ENCODE measurements at regions not wholly inside any gene's neighbourhood (a gene's known extent, or its start where the extent isn't known, plus 50 kb on each side); places are given as distances from the start of the nearest gene placed in this dataset.

DNA sequence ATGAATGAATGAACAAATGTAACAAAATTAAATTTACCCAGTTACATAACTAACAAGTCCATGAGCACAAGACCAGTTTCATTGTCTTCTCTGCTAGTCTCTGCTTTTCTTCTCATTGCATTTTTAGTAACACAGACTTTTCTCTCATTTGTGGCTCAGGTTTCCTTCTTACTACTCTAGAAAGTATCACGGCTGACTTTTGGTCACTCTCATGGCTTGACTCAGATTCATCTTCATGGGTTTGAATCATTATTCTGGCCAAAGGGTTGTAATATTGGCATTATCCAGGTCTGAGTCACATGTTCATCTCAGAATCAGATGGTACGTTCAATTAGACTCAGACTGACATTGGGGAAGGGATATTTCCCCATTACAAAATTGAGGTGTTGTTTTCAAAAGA is 121.5 kb upstream of the SATB1 start:
- TF ChIP-seq, protein P1, sequence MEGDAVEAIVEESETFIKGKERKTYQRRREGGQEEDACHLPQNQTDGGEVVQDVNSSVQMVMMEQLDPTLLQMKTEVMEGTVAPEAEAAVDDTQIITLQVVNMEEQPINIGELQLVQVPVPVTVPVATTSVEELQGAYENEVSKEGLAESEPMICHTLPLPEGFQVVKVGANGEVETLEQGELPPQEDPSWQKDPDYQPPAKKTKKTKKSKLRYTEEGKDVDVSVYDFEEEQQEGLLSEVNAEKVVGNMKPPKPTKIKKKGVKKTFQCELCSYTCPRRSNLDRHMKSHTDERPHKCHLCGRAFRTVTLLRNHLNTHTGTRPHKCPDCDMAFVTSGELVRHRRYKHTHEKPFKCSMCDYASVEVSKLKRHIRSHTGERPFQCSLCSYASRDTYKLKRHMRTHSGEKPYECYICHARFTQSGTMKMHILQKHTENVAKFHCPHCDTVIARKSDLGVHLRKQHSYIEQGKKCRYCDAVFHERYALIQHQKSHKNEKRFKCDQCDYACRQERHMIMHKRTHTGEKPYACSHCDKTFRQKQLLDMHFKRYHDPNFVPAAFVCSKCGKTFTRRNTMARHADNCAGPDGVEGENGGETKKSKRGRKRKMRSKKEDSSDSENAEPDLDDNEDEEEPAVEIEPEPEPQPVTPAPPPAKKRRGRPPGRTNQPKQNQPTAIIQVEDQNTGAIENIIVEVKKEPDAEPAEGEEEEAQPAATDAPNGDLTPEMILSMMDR (conservative IDR thresholded peaks at IDR 0.05), result no peak
- no peak overlapping the region for H3K27ac ChIP-seq

DNA sequence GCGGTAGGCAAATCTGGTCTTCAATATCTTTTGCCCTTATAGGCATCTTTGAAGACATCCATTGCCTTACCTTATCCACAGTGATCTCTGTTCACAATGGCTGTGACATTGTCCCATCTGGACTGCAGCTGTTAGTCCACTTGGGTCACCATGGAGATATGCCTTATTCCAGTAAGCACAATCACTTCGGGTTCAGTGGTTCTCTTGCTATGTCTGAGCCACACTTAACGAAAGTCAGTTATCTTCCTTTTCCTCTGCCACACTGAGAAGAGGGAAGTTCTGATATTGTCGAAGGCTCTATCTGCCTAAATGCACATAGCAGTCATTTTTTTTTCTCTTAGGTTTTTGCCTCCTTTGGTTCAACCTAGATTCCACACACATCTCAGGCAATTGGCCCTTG is 119.0 kb upstream of the SATB1 start:
- no peak overlapping the region for H3K27ac ChIP-seq
- TF ChIP-seq, protein P1 (conservative IDR thresholded peaks at IDR 0.05), result no peak

DNA sequence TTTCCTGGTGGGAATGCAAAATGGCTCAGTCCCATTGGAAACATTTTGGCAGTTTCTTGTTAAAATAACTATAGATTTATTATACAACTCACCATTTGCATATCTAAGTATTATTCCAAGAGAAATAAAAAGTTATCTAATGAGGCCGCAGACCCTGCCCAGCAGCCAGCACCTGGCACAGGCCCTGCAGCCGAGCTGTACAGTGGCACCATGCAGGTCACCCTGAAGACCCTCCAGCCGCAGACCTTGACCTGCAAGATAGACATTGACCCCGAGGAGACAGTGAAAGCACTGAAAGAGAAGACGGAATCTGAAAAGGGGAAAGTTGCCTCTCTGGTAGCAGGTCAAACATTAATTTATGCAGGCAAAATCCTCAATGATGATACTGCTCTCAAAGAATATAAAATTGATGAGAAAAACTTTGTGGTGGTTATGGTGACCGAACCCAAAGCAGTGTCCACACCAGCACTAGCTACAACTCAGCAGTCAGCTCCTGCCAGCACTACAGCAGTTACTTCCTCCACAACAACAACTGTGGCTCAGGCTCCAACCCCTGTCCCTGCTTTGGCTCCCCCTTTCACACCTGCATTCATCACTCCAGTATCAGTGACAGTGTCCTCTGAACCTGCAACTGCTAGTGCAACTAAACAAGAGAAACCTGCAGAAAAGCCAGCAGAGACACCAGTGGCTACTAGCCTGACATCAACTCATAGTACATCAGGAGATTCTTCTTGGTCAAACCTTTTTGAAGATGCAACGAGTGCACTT is 113.5 kb upstream of the SATB1 start:
- TF ChIP-seq, protein P1 (conservative IDR thresholded peaks at IDR 0.05), result no peak
- no peak overlapping the region for H3K27ac ChIP-seq

DNA sequence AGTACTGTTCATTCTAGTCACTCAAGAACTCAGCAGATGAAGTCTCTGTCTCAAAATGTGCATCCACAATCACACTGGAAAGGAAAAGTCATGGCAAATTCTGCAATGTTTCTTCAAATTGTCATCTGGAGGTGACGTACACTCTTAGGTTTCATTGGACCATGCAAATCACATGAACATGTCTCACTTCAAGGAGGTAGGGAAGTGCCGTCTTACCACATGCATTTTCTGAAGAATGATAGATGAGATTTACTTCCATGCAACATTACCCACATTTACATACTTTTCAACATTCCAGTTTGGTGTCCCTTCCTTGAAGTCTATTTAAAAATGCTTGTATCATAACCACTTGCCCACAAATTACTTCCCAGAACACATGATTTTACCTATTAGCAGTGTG is 107.9 kb upstream of the SATB1 start:
- TF ChIP-seq, protein P1 (conservative IDR thresholded peaks at IDR 0.05), result no peak
- H3K27ac ChIP-seq, result no peak overlapping the region

DNA sequence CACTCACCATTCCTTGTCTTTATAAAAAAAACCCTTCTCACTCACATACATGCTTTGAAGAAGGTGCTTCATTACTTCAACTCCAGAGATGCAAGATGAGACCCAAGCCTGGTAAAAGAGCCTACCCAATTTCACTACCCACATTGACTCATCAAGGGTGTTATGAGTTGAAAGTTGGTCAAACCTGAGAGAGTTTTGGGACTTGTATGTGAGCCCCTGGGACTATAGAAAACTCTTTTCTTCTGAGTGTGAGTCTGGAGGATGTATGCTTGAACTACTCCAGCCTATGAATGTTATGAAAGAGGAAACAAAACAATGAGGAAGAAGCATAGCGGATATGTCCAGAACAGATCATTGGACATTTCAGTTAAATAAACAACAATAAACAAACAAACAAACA is 106.5 kb upstream of the SATB1 start:
- TF ChIP-seq, protein P1 (conservative IDR thresholded peaks at IDR 0.05), result no peak
- no peak overlapping the region for H3K27ac ChIP-seq

DNA sequence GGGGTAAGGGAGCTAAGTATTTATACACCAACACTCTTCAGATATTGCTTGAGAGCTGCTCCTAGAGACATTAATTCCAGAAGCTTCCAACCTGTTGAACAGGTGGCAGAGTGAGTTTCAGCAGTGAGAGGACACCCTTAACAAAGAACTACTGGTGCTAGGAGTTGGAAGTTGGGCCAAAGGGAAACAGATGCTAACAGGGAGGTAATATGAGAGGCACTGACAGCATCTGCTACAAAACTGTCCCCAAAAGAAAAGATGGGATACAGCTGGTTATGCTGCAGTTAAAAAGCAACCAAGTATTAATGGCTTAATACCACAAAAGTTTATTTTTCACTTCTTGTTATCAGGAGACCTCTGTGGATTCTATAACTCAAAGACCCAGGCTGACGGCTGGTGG is 104.5 kb upstream of the SATB1 start:
- TF ChIP-seq, protein P1 (conservative IDR thresholded peaks at IDR 0.05), result no peak
- H3K27ac ChIP-seq, result no peak overlapping the region

DNA sequence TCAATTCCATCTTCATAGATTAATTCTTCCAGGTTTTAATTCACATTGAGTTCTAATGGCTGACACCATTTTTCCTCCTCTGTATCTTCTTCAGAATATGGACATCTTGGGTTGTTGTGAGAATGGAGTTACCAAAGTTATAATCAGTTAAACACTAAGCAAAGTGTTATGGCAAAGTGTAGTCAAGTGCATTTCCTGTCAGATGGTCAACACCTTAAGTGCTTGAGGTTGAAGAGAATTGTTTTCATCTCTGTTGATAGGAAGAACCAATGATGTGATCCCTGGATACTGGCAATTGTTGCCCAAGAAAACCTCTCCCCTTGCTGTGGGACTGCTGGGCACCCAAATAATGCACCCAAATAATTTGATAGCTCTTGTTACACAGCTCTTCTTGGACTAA is 102.6 kb upstream of the SATB1 start:
- H3K27ac ChIP-seq, result no peak overlapping the region
- TF ChIP-seq, protein P1 (conservative IDR thresholded peaks at IDR 0.05), result no peak

All from VCaP (cell line).